Posterior cingulate gyrus (tissue), 11 donors: ENCODE measurements at regions not wholly inside any gene's neighbourhood (a gene's known extent, or its start where the extent isn't known, plus 50 kb on each side); places are given as distances from the start of the nearest gene placed in this dataset.
"Not testable (repeated sequence)": the region's sequence is repeated elsewhere in the genome, so short reads cannot be mapped to it uniquely, and the experiment has no call there.

Source experiments
- DNase-seq, 10 donors: peaks; one replicate each; pipeline versions ENCODE4 v3.0.0 to v3.0.0-alpha.2; 2020 to 2021; ENCODE audit warnings: mixed read lengths in 3 of 10
- intact Hi-C: fragments of 100-400 bp; cut with DNase I; formaldehyde crosslinking; loops from one replicate; pipeline ENCODE4 v1.15.1; 2023

- no peak for DNase-seq
- intact Hi-C loops = no loop called here
Measured at GRCh38 chr4:186775902-186776301, 52.2 kb upstream of the FAT1 start.

DNA sequence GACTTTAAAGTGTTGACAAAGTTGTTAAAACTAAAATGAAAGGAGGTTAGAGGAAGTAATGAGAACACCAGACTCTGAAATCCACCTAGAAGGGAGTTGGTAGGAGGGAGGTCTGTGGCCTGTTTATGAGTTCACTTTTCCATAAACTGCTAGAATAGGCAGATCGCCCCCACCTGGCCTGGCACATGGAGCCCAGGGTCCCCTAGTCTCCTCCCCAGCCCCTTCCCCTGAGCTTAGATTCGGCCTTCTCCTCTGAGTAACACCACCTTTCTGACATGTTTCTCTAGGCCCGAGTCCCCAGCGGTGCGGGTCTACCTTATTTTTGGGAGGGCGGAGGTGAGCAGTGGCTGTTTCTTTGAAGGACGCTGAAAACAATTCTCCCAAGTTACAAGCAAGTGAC is 54.5 kb upstream of the FAT1 start:
- DNase-seq = no peak
- intact Hi-C loops = no loop called here

- intact Hi-C loops = no loop called here
- DNase-seq = no peak
Measured at GRCh38 chr4:186780291-186781031, 56.8 kb upstream of the FAT1 start.

DNA sequence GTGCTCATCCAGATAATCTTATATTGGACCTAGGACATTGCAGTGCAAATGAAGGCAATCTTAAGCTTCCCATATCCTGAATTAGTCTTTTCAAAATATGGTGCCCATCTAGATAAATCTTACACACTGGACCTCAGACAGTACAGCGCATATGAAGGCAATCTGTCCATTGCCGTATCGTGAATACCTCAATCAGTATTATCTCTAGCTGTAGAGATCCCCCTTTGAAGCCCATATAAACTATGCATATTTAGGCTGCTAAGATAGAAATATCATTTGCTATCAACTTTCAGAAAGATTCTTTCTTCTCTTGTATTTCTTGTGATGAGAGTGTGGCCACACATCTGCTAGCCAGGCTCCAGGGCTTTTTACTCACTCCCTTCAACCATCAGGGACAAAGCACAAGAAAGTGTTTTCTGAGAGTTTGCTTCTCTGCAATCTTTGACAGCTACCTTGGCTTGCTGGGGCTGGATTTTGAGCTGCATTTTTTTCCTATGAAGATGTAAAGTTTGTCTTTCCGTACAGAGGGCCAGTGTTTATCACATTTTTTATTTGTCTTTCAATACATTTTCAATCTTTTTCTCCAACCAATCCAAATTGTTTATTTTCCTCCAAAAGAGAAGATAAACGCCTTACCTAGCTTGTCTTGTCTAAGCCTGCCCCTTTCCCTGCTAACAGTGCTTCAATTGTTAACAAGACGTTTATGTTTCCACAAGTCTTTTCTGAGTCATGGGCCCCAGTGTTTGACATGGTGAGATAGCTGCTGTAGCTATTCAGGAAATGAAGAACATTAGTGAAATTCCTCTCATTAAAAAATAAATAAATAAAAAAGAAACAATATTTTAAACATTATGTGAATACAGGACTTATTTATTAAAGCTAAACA is 57.6 kb upstream of the FAT1 start:
- no peak for DNase-seq
- intact Hi-C loops = no loop called here

DNA sequence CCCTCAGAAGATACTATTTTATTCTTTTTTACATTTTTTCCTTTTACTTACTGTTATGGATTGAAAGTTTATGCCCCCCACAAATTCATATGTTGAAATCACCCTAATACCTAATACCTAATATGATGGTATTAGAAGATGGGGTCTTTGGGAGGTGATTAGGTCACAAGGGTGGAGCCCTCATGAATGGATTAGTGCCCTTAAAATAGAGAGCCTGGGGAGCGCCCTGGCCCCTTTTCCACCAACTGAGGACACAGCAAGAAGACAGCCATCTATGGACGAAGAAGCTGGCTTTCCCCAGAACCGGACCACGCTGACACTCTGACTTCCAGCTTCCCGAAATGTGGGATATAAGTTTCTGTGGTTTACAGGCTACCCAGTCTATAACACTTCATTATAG is 58.6 kb upstream of the FAT1 start:
- no peak for DNase-seq
- intact Hi-C loops = no loop called here

GRCh38 chr4:186787536-186787935 is 63.9 kb upstream of the FAT1 start:
- no peak for DNase-seq
- intact Hi-C loops = no loop called here

GRCh38 chr4:186789651-186790050 is 66.0 kb upstream of the FAT1 start:
- intact Hi-C loops = no loop called here
- DNase-seq = no peak

GRCh38 chr4:186790630-186791029 is 67.0 kb upstream of the FAT1 start:
- DNase-seq = no peak
- intact Hi-C loops = no loop called here

DNA sequence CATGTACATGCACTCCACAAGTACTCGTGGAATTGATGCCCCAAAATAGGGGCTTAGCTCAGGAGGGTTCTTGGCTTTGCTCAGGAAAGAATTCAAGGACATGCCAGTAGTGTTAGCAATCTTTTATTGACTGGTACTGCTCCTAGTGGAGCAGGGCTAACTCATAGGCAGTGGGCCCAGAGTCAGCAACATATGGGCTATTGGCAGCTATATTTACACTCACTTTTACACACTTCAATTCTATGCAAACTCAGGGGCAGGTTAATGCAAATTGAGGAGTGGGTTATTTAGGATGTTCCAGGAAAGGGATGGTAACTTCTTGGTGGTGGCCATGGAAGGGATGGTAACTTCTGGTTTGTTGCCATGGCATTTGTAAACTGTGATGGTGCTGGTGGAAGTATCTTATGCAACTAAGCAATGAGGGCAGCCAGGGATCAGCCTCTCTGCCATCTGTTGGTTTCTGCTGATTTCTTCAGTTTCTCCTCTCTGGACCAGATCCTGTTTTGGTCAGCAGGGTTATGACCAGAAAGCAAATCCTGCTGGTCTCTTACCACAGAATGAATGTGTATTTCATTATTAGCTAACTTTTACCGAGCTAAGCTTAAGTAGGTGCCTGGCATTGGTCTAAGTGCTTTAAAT is 69.2 kb upstream of the FAT1 start:
- no peak for DNase-seq
- intact Hi-C loops = no loop called here

- no peak for DNase-seq
- intact Hi-C loops = no loop called here
Measured at GRCh38 chr4:186798951-186799659, 75.4 kb upstream of the FAT1 start.

- no peak for DNase-seq
- intact Hi-C loops = no loop called here
Measured at GRCh38 chr4:186805020-186805820, 81.6 kb upstream of the FAT1 start.

- DNase-seq, intact Hi-C loops: not testable (repeated sequence)
Measured at GRCh38 chr4:186805917-186806316, 82.3 kb upstream of the FAT1 start.

DNA sequence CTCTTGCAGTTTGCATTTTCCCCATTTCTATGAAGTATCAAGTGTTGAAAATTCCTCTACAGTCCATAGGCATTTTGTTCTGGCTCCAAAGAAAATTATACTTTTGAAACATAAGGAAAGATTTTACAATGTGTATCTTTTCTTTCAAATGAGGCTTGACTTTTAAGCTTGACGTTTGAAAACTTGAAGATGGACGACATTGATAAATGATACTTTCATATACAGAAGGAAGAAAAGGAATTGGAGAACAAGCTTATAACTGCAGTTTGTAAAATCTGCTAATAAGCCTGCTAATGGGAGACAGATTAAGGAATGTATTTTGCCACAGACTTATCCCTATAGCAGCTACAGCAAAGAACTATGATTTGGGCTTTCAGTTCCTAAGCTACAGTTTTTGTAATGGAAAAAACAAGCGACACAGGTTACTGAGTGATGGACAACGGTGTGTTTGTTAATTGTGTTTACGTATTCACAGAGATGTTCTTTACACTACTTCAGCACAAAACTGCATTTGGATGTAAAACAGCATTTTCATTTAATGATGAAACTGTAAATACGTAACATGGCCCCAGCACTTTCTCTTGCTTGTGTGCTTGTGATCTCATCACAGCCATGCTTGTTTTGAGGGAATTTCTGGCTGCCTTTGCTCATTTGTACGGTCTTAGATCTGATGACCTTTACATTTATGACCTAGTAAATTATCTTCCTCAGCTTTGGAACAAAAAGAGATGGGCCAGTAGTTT is 83.2 kb upstream of the FAT1 start:
- no peak for DNase-seq
- intact Hi-C loops = no loop called here

GRCh38 chr4:186807808-186808629 is 84.4 kb upstream of the FAT1 start:
- no peak for DNase-seq
- intact Hi-C loops = no loop called here

DNA sequence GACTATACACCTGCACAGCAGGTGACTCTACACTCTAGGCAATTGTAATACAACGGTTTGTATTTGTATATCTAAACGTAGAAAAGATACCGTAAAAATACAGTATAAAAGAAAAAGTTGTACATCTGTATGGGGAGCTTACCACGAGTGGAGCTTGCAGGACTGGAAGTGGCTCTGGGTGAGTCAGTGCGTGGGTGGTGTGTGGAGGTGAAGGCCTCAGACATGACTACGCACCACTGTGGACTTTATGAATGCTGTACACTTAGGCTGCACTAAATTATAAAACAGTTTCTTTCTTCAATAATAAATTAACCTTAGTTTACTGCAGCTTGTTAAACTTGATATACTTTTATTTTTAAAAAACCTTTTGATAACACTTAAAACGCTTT is 85.0 kb upstream of the FAT1 start:
- intact Hi-C loops = no loop called here
- no peak for DNase-seq

DNA sequence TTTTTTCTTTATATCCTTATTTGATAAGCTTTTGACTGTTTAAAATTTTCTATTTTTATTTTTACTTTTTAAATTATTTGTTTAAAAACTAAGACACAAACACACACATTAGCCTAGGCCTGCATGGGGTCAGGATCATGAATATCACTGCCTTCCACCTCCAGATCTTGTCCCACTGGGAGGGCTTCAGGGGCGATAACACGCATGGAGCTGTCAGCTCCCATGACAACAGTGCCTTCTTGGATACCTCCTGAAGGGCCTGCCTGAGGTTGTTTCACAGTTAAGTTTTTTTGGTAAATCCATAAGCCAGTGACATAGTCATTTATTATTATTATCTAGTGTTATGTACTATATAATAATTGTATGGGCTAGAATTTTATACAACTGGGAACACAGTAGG is 85.4 kb upstream of the FAT1 start:
- intact Hi-C loops = no loop called here
- DNase-seq = no peak

DNA sequence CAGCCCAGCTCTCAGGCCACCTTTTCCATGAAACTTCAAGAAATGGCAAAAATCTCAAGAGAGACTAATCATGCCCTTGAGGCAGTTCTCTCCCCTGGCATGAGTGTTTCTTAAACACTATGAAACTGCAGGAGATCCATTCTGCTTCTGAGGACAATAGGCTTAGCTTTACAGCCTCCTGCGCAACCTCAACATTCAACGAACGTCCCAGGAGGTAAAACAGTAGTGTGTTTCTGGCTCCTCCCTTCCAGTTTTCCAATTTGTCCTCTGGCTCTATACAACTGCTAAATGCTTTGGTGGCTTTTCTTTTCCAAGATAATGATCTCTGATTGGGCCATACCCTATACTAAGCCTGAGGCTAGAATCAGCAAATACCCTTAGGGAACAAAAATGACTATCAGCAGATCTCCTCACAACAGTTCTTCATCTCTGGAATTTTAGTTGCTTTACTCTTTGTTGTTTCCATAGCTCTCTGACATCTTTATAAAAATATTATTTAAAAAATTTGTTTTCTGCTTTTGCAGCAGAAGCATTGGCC is 87.0 kb upstream of the FAT1 start:
- no peak for DNase-seq
- intact Hi-C loops = no loop called here

DNA sequence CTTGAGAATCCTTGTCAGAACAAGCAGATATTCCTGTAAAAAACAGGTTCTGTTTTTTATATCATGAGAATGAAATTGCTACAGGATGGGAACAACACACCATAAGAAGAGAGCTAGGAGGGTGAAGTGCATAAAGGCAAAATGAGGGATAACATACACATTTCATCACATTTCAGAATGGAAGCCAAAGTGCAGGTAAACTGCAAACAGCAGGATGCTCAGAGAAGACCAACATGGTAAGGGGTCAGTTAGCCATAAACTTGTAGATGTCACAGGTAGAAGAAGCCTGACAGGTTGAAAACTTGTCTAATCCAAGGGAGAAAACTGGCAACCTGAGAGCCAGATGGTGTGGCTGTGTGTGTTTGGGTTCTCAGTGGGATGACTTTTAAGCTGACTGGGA is 88.9 kb upstream of the FAT1 start:
- no peak for DNase-seq
- intact Hi-C loops = no loop called here
